Liver (tissue), 7 donors: ENCODE measurements at regions not wholly inside any gene's neighbourhood (a gene's known extent, or its start where the extent isn't known, plus 50 kb on each side); places are given as distances from the start of the nearest gene placed in this dataset.

ENCODE experiments used
- DNase-seq: peaks from one replicate; pipeline ENCODE4 v3.0.0-alpha.2; 2017; ENCODE audit warnings: low spot score
- H3K27ac ChIP-seq, 2 donors: one replicate each; pipeline ENCODE4 v1.7.0; 2013; ENCODE audit warnings: inconsistent platforms in 2 of 2, low read length in 2 of 2, control low read depth in 1 of 2, low read depth in 1 of 2, mild to moderate bottlenecking in 1 of 2
- H3K27me3 ChIP-seq, 4 donors: one replicate each; pipeline versions ENCODE4 v1.6.1 to v1.7.0; 2013; ENCODE audit warnings: low read length in 3 of 4, inconsistent platforms in 1 of 4, mild to moderate bottlenecking in 1 of 4, moderate library complexity in 1 of 4; ENCODE audit not compliant: control insufficient read depth in 4 of 4, insufficient read depth in 4 of 4
- H3K36me3 ChIP-seq, 4 donors: one replicate each; pipeline versions ENCODE4 v1.6.1 to v1.7.0; 2013; ENCODE audit warnings: low read length in 3 of 4, mild to moderate bottlenecking in 3 of 4, low read depth in 1 of 4, moderate library complexity in 1 of 4; ENCODE audit not compliant: control insufficient read depth in 4 of 4, insufficient read depth in 3 of 4
- H3K4me1 ChIP-seq, 4 donors: one replicate each; pipeline versions ENCODE4 v1.6.1 to v1.7.0; 2013; ENCODE audit warnings: low read length in 3 of 4, mild to moderate bottlenecking in 3 of 4, moderate library complexity in 1 of 4; ENCODE audit not compliant: control insufficient read depth in 4 of 4, insufficient read depth in 4 of 4
- H3K4me3 ChIP-seq, 3 donors: one replicate each; pipeline versions ENCODE4 v1.6.1 to v1.7.0; 2013; ENCODE audit warnings: low read length in 3 of 3, control low read depth in 1 of 3, low read depth in 1 of 3, mild to moderate bottlenecking in 1 of 3
- H3K9ac ChIP-seq, 2 donors: one replicate each; pipeline ENCODE4 v1.7.0; 2013; ENCODE audit warnings: low read length in 2 of 2, mild to moderate bottlenecking in 2 of 2, moderate library complexity in 2 of 2, control low read depth in 1 of 2, low read depth in 1 of 2
- H3K9me3 ChIP-seq, 4 donors: one replicate each; pipeline versions ENCODE4 v1.6.1 to v1.7.0; 2013; ENCODE audit warnings: low read length in 3 of 4; ENCODE audit not compliant: control insufficient read depth in 4 of 4
- ATF3 ChIP-seq: IDR thresholded peaks from 2 replicates; pipeline ENCODE4 v1.6.1; 2016; ENCODE audit warnings: antibody characterized with exemption
- EGR1 ChIP-seq, 2 donors: IDR thresholded peaks; 2 replicates each; pipeline ENCODE4 v1.6.1; 2016 to 2018; ENCODE audit warnings: antibody characterized with exemption in 2 of 2, low read depth in 2 of 2
- FOXA1 ChIP-seq: IDR thresholded peaks from 2 replicates; pipeline ENCODE4 v1.6.1; 2016; ENCODE audit warnings: antibody characterized with exemption
- FOXA2 ChIP-seq: IDR thresholded peaks from 2 replicates; pipeline ENCODE4 v1.6.1; 2016; ENCODE audit warnings: antibody characterized with exemption
- GABPA ChIP-seq, 2 donors: IDR thresholded peaks in 1 of 2; conservative IDR thresholded peaks in 1 of 2; 2 replicates each; pipeline ENCODE4 v1.6.1; 2016; ENCODE audit warnings: antibody characterized with exemption in 2 of 2, mild to moderate bottlenecking in 1 of 2, moderate library complexity in 1 of 2
- HNF4A ChIP-seq, 2 donors: conservative IDR thresholded peaks; 2 replicates each; pipeline ENCODE4 v1.6.1; 2016; ENCODE audit warnings: antibody characterized with exemption in 2 of 2, mild to moderate bottlenecking in 2 of 2
- HNF4G ChIP-seq: IDR thresholded peaks from 2 replicates; pipeline ENCODE4 v1.6.1; 2016; ENCODE audit warnings: antibody characterized with exemption
- JUND ChIP-seq, 2 donors: IDR thresholded peaks; 2 replicates each; pipeline ENCODE4 v1.6.1; 2016; ENCODE audit warnings: antibody characterized with exemption in 2 of 2
- MAX ChIP-seq: IDR thresholded peaks from 2 replicates; pipeline ENCODE4 v1.6.1; 2016; ENCODE audit warnings: antibody characterized with exemption
- NR2F2 ChIP-seq: IDR thresholded peaks from 2 replicates; pipeline ENCODE4 v1.6.1; 2016; ENCODE audit warnings: antibody characterized with exemption
- RAD21 ChIP-seq, 2 donors: IDR thresholded peaks; 2 replicates each; pipeline ENCODE4 v1.6.1; 2016; ENCODE audit warnings: antibody characterized with exemption in 2 of 2, mild to moderate bottlenecking in 2 of 2
- RXRA ChIP-seq, 2 donors: IDR thresholded peaks; 2 replicates each; pipeline ENCODE4 v1.6.1; 2017 to 2018; ENCODE audit warnings: antibody characterized with exemption in 2 of 2, mild to moderate bottlenecking in 1 of 2
- SP1 ChIP-seq: IDR thresholded peaks from 2 replicates; pipeline ENCODE4 v1.6.1; 2018; ENCODE audit warnings: antibody characterized with exemption, mild to moderate bottlenecking
- TAF1 ChIP-seq: conservative IDR thresholded peaks from 2 replicates; pipeline ENCODE4 v1.6.1; 2016; ENCODE audit warnings: antibody characterized with exemption, mild to moderate bottlenecking
- YY1 ChIP-seq: IDR thresholded peaks from 2 replicates; pipeline ENCODE4 v1.6.1; 2016; ENCODE audit warnings: antibody characterized with exemption, mild to moderate bottlenecking
- TF ChIP-seq, protein P1 (sequence below): fragments of 150-350 bp; IDR thresholded peaks from 2 replicates; pipeline ENCODE4 v1.5.1; 2017; ENCODE audit warnings: improper control_type of control experiment, low read depth, low read length; ENCODE audit not compliant: missing input control
- TF ChIP-seq, protein P2 (sequence below): IDR thresholded peaks from 2 replicates; pipeline ENCODE4 v1.6.1; 2016; ENCODE audit warnings: antibody characterized with exemption, mild to moderate bottlenecking
- TF ChIP-seq, protein P3 (sequence below): IDR thresholded peaks from 2 replicates; pipeline ENCODE4 v1.6.1; 2016; ENCODE audit warnings: antibody characterized with exemption
- donor health status: healthy.
- donor health status: healthy.
- donor health status: healthy.
- donor health status: healthy.

DNA sequence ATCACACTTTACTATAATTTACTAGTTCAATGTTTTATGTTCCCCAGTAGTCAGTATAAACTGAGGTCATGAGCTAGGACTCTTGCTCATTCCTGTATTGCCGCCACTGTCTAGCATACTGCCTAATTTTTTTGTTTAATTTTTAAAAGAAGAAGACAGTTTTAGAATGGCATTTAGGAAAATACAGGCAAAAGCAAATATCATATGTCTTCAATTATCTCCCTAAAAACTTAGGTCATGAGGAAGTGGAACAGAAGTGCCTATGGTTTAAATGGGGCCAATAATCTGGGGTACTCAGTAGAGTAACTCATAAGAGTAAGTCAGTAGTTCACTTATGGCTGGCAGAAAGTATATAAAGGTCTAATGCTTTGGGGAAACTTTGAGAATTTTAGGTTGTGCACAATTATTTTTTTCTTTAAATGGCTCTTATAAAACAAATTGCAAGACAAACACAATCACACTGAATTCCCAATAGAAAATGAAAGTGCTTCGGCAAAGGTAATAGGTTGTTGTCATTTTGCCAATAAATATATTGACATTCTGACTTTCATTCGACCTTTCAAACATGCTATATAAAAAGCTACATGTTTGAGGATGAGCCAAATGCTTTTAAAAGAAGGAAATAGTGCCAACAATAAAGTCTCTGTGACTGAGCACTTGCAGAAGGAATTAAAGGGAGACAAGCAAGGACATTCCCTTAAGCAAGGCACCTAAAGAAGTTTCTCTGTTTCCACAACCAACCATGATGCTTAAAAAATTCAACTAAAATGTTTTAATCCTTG is 390.1 kb downstream of the PDGFC start (continued):
- TF ChIP-seq, protein P1, sequence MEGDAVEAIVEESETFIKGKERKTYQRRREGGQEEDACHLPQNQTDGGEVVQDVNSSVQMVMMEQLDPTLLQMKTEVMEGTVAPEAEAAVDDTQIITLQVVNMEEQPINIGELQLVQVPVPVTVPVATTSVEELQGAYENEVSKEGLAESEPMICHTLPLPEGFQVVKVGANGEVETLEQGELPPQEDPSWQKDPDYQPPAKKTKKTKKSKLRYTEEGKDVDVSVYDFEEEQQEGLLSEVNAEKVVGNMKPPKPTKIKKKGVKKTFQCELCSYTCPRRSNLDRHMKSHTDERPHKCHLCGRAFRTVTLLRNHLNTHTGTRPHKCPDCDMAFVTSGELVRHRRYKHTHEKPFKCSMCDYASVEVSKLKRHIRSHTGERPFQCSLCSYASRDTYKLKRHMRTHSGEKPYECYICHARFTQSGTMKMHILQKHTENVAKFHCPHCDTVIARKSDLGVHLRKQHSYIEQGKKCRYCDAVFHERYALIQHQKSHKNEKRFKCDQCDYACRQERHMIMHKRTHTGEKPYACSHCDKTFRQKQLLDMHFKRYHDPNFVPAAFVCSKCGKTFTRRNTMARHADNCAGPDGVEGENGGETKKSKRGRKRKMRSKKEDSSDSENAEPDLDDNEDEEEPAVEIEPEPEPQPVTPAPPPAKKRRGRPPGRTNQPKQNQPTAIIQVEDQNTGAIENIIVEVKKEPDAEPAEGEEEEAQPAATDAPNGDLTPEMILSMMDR, result no peak

- Histone ChIP-seq H3K36me3 (no peaks in the 10 kb centered on the region), H3K4me1 (no peaks in the 10 kb centered on the region), H3K27me3 (no peaks in the 10 kb centered on the region), H3K9me3 (no peaks in the 10 kb centered on the region), H3K4me3 (no peak overlapping the region), H3K9ac (no peak overlapping the region), H3K27ac (no peak overlapping the region)
- TF ChIP-seq, protein P2, sequence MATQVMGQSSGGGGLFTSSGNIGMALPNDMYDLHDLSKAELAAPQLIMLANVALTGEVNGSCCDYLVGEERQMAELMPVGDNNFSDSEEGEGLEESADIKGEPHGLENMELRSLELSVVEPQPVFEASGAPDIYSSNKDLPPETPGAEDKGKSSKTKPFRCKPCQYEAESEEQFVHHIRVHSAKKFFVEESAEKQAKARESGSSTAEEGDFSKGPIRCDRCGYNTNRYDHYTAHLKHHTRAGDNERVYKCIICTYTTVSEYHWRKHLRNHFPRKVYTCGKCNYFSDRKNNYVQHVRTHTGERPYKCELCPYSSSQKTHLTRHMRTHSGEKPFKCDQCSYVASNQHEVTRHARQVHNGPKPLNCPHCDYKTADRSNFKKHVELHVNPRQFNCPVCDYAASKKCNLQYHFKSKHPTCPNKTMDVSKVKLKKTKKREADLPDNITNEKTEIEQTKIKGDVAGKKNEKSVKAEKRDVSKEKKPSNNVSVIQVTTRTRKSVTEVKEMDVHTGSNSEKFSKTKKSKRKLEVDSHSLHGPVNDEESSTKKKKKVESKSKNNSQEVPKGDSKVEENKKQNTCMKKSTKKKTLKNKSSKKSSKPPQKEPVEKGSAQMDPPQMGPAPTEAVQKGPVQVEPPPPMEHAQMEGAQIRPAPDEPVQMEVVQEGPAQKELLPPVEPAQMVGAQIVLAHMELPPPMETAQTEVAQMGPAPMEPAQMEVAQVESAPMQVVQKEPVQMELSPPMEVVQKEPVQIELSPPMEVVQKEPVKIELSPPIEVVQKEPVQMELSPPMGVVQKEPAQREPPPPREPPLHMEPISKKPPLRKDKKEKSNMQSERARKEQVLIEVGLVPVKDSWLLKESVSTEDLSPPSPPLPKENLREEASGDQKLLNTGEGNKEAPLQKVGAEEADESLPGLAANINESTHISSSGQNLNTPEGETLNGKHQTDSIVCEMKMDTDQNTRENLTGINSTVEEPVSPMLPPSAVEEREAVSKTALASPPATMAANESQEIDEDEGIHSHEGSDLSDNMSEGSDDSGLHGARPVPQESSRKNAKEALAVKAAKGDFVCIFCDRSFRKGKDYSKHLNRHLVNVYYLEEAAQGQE, result no peak
- TF ChIP-seq NR2F2 (no peak), YY1 (no peak), HNF4G (no peak), JUND (IDR thresholded peaks at IDR 0.05) (no peak), RAD21 (IDR thresholded peaks at IDR 0.05) (no peak), FOXA2 (no peak), EGR1 (IDR thresholded peaks at IDR 0.05; ENCODE audit: low read depth in 2 of 2) (no peak), HNF4A (conservative IDR thresholded peaks at IDR 0.05) (no peak), TAF1 (no peak), GABPA (IDR thresholded peaks at IDR 0.05 in 1 of 2, conservative IDR thresholded peaks at IDR 0.05 in 1 of 2) (no peak), MAX (no peak), RXRA (IDR thresholded peaks at IDR 0.05) (no peak), FOXA1 (no peak), ATF3 (no peak), SP1 (no peak)
- TF ChIP-seq, protein P3, sequence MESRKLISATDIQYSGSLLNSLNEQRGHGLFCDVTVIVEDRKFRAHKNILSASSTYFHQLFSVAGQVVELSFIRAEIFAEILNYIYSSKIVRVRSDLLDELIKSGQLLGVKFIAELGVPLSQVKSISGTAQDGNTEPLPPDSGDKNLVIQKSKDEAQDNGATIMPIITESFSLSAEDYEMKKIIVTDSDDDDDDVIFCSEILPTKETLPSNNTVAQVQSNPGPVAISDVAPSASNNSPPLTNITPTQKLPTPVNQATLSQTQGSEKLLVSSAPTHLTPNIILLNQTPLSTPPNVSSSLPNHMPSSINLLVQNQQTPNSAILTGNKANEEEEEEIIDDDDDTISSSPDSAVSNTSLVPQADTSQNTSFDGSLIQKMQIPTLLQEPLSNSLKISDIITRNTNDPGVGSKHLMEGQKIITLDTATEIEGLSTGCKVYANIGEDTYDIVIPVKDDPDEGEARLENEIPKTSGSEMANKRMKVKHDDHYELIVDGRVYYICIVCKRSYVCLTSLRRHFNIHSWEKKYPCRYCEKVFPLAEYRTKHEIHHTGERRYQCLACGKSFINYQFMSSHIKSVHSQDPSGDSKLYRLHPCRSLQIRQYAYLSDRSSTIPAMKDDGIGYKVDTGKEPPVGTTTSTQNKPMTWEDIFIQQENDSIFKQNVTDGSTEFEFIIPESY, result no peak
- TF ChIP-seq, protein P1, result no peak
- no peak for DNase-seq
Observed at GRCh38 chr4:156578713-156579112, 392.9 kb downstream of the PDGFC start.
